ENCODE measurements at regions not wholly inside any gene's neighbourhood (a gene's known extent, or its start where the extent isn't known, plus 50 kb on each side); places are given as distances from the start of the nearest gene placed in this dataset.

- Histone ChIP-seq H3K4me3 (ENCODE audit: low read length) (no peak overlapping the region), H3K9ac (ENCODE audit: low read length) (no peak overlapping the region), H3K4me1 (ENCODE audit: low read length) (no peaks in the 10 kb centered on the region), H3K36me3 (replicated peaks; ENCODE audit: low read depth, low read length) (no peaks in the 10 kb centered on the region), H3K27ac (ENCODE audit: low read length) (no peak overlapping the region), H3K4me2 (ENCODE audit: low read length) (no peak overlapping the region), H2AFZ (ENCODE audit: low read depth, low read length) (no peak overlapping the region), H4K20me1 (ENCODE audit: insufficient read depth, low read length) (no peaks in the 10 kb centered on the region), H3K9me3 (ENCODE audit: insufficient read depth, low read length) (no peaks in the 10 kb centered on the region), H3K27me3 (ENCODE audit: low read depth, low read length) (no peaks in the 10 kb centered on the region), H3K79me2 (ENCODE audit: low read length) (no peaks in the 10 kb centered on the region)
- no peak for TF ChIP-seq CTCF (IDR thresholded peaks at IDR 0.05; ENCODE audit: low read depth, low read length)
- no peak for TF ChIP-seq EZH2phosphoT487 (IDR thresholded peaks at IDR 0.05; ENCODE audit: low read depth)
Observed at GRCh38 chr3:117531078-117531767, 821.6 kb downstream of the TUSC7 start.

- H3K9ac ChIP-seq (ENCODE audit: low read length) = no peak overlapping the region
- no peaks in the 10 kb centered on the region for H3K79me2 ChIP-seq (ENCODE audit: low read length)
- H3K4me1 ChIP-seq (ENCODE audit: low read length) = no peaks in the 10 kb centered on the region
- H3K9me3 ChIP-seq (ENCODE audit: insufficient read depth, low read length) = no peaks in the 10 kb centered on the region
- H3K27me3 ChIP-seq (ENCODE audit: low read depth, low read length) = no peaks in the 10 kb centered on the region
- H3K36me3 ChIP-seq (replicated peaks; ENCODE audit: low read depth, low read length) = no peaks in the 10 kb centered on the region
- H3K27ac ChIP-seq (ENCODE audit: low read length) = no peak overlapping the region
- no peaks in the 10 kb centered on the region for H4K20me1 ChIP-seq (ENCODE audit: insufficient read depth, low read length)
- H2AFZ ChIP-seq (ENCODE audit: low read depth, low read length) = no peak overlapping the region
- H3K4me3 ChIP-seq (ENCODE audit: low read length) = no peak overlapping the region
- TF ChIP-seq CTCF (IDR thresholded peaks at IDR 0.05; ENCODE audit: low read depth, low read length) (no peak), EZH2phosphoT487 (IDR thresholded peaks at IDR 0.05; ENCODE audit: low read depth) (no peak)
- no peak overlapping the region for H3K4me2 ChIP-seq (ENCODE audit: low read length)
Observed at GRCh38 chr3:117532268-117532667, 822.7 kb downstream of the TUSC7 start.

- Histone ChIP-seq H3K27me3 (ENCODE audit: low read depth, low read length) (no peaks in the 10 kb centered on the region), H3K4me3 (ENCODE audit: low read length) (no peak overlapping the region), H3K4me1 (ENCODE audit: low read length) (no peaks in the 10 kb centered on the region), H3K27ac (ENCODE audit: low read length) (no peak overlapping the region), H3K4me2 (ENCODE audit: low read length) (no peak overlapping the region), H4K20me1 (ENCODE audit: insufficient read depth, low read length) (no peaks in the 10 kb centered on the region), H2AFZ (ENCODE audit: low read depth, low read length) (no peak overlapping the region), H3K36me3 (replicated peaks; ENCODE audit: low read depth, low read length) (no peaks in the 10 kb centered on the region), H3K9me3 (ENCODE audit: insufficient read depth, low read length) (no peaks in the 10 kb centered on the region), H3K9ac (ENCODE audit: low read length) (no peak overlapping the region), H3K79me2 (ENCODE audit: low read length) (no peaks in the 10 kb centered on the region)
- TF ChIP-seq EZH2phosphoT487 (IDR thresholded peaks at IDR 0.05; ENCODE audit: low read depth) = no peak
- TF ChIP-seq CTCF (IDR thresholded peaks at IDR 0.05; ENCODE audit: low read depth, low read length) = no peak
Observed at GRCh38 chr3:117534138-117534537, 824.6 kb downstream of the TUSC7 start.

- Histone ChIP-seq H3K9me3 (ENCODE audit: insufficient read depth, low read length) (no peaks in the 10 kb centered on the region), H2AFZ (ENCODE audit: low read depth, low read length) (no peak overlapping the region), H3K27me3 (ENCODE audit: low read depth, low read length) (no peaks in the 10 kb centered on the region), H3K4me2 (ENCODE audit: low read length) (no peak overlapping the region), H4K20me1 (ENCODE audit: insufficient read depth, low read length) (no peaks in the 10 kb centered on the region), H3K4me1 (ENCODE audit: low read length) (no peaks in the 10 kb centered on the region), H3K9ac (ENCODE audit: low read length) (no peak overlapping the region), H3K36me3 (replicated peaks; ENCODE audit: low read depth, low read length) (no peaks in the 10 kb centered on the region), H3K4me3 (ENCODE audit: low read length) (no peak overlapping the region), H3K79me2 (ENCODE audit: low read length) (no peaks in the 10 kb centered on the region), H3K27ac (ENCODE audit: low read length) (no peak overlapping the region)
- TF ChIP-seq CTCF (IDR thresholded peaks at IDR 0.05; ENCODE audit: low read depth, low read length) (no peak), EZH2phosphoT487 (IDR thresholded peaks at IDR 0.05; ENCODE audit: low read depth) (no peak)
Observed at GRCh38 chr3:117536006-117536405, 826.4 kb downstream of the TUSC7 start.

Measured in OCI-LY3 (cell line).